Pancreas (tissue), 10 donors: ENCODE measurements at regions not wholly inside any gene's neighbourhood (a gene's known extent, or its start where the extent isn't known, plus 50 kb on each side); places are given as distances from the start of the nearest gene placed in this dataset.
"Not testable (repeated sequence)": the region's sequence is repeated elsewhere in the genome, so short reads cannot be mapped to it uniquely, and the experiment has no call there.

Experiments used
- ATAC-seq, 4 donors: fragments of 200-7000 bp; cut with Tn5 transposase; one replicate each; pipeline versions ENCODE4 v1.8.0 to v1.9.1; 2020; ENCODE audit warnings: mild to moderate bottlenecking in 4 of 4, moderate library complexity in 4 of 4
- DNase-seq, 6 donors: peaks; one replicate each; pipeline ENCODE4 v3.0.0-alpha.2; 2020
- FAIRE-seq: peaks from 2 replicates; lab custom pipeline; 2012; peaks lifted over from hg19 to GRCh38; lab: Jason Lieb, UNC
- H3K27ac ChIP-seq, 4 donors: fragments of 200-600 bp; sonication (generic); 1 replicate in 3 of 4; 2 replicates in 1 of 4; pipeline versions ENCODE4 v1.5.0 to v1.8.0; 2020
- H3K27me3 ChIP-seq, 4 donors: fragments of 200-600 bp; one replicate each; pipeline ENCODE4 v1.8.0; 2021
- H3K36me3 ChIP-seq, 3 donors: fragments of 200-600 bp; sonication (generic) in 1 of 3; one replicate each; pipeline versions ENCODE4 v1.5.0 to v1.8.0; 2020 to 2021
- H3K4me1 ChIP-seq, 3 donors: fragments of 200-600 bp; one replicate each; pipeline ENCODE4 v1.8.0; 2021
- H3K4me3 ChIP-seq, 4 donors: fragments of 200-600 bp; sonication (generic) in 2 of 4; one replicate each; pipeline versions ENCODE4 v1.5.0 to v1.8.0; 2020 to 2021
- H3K9me3 ChIP-seq, 4 donors: fragments of 200-600 bp; one replicate each; pipeline ENCODE4 v1.8.0; 2021
- WGBS, 2 donors: extraction: QIAGEN DNeasy Blood & Tissue Kit; methylation state at CpG; one replicate each; pipeline ENCODE4 v1.1.7; 2013; 5-methylcytosine and 5-hydroxymethylcytosine counted together
- intact Hi-C, 3 donors: fragments of 100-400 bp; cut with DNase I; formaldehyde crosslinking; loops; one replicate each; pipeline versions ENCODE4 v1.11.1 to v1.14.2; 2022
- TF ChIP-seq, protein P1 (sequence below), 4 donors: fragments of 200-600 bp; sonication (generic) in 3 of 4; IDR thresholded peaks; one replicate each; pipeline versions ENCODE4 v1.5.0 to v1.8.0; 2021; ENCODE audit warnings: antibody characterized with exemption in 4 of 4
- donor health status: healthy with polysubstance abuse.
- donor health status: DM: no; HTN: no; CAD: no; lungs with moderate emphysema.
- donor health status: DM: no; HTN: no; CAD: no.
- donor health status: control.
- donor health status: control.
- donor health status: Bipolar disorder and iron deficiency.
- donor health status: DM: yes; HTN: yes; CAD: no.
- donor health status: DM: no; HTN: no; CAD: no.
- donor health status: DM: no; HTN: no; CAD: no.
- donor health status: DM: yes; HTN: yes; CAD: no.

GRCh38 chr4:187679450-187679849, 316.1 kb upstream of the ZFP42 start:
- H3K36me3 ChIP-seq, result no peaks in the 10 kb centered on the region
- FAIRE-seq (no peak), ATAC-seq (no peak), DNase-seq (no peak)
- no peak overlapping the region for H3K27ac ChIP-seq
- intact Hi-C loops, result no loop called here
- TF ChIP-seq, protein P1, sequence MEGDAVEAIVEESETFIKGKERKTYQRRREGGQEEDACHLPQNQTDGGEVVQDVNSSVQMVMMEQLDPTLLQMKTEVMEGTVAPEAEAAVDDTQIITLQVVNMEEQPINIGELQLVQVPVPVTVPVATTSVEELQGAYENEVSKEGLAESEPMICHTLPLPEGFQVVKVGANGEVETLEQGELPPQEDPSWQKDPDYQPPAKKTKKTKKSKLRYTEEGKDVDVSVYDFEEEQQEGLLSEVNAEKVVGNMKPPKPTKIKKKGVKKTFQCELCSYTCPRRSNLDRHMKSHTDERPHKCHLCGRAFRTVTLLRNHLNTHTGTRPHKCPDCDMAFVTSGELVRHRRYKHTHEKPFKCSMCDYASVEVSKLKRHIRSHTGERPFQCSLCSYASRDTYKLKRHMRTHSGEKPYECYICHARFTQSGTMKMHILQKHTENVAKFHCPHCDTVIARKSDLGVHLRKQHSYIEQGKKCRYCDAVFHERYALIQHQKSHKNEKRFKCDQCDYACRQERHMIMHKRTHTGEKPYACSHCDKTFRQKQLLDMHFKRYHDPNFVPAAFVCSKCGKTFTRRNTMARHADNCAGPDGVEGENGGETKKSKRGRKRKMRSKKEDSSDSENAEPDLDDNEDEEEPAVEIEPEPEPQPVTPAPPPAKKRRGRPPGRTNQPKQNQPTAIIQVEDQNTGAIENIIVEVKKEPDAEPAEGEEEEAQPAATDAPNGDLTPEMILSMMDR (IDR thresholded peaks at IDR 0.05), result no peak
- no peaks in the 10 kb centered on the region for H3K9me3 ChIP-seq
- H3K4me1 ChIP-seq, result no peaks in the 10 kb centered on the region
- 63 to 64% methylated on average over 2 of the region's 2 CpGs for WGBS, 2 donors
- H3K27me3 ChIP-seq, result peaks cover 0 to 4% (median 0%) of the 10 kb centered on the region in 4 donors
- H3K4me3 ChIP-seq, result no peak overlapping the region

DNA sequence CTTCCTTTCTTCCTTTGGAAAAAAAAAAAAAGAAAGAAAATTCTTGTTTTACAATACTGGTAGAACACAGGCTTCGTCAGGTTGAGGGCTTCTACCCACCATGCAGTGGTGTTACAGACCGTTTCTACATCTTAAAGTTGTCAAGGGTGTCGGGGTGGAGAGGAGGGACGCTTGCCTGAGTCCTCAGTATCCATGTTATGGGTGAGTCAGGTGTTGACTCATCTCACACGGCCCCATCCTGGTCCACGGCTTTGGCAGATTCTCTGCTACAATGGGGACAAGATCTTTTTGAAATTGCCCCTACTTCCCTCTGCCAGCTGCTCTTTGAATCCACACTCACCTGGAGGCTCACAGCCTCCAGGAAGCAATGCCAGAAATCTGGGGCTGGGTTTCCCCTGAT, 310.3 kb upstream of the ZFP42 start:
- no peaks in the 10 kb centered on the region for H3K4me1 ChIP-seq
- no peak for FAIRE-seq
- 52 to 61% methylated on average over 6 of the region's 6 CpGs for WGBS, 2 donors
- ATAC-seq, result no peak
- DNase-seq, result no peak
- no peak overlapping the region for H3K27ac ChIP-seq
- no peaks in the 10 kb centered on the region for H3K9me3 ChIP-seq
- no peak overlapping the region for H3K4me3 ChIP-seq
- intact Hi-C loops, result no loop called here
- peaks cover 0 to 4% (median 0%) of the 10 kb centered on the region in 4 donors for H3K27me3 ChIP-seq
- TF ChIP-seq, protein P1 (IDR thresholded peaks at IDR 0.05), result no peak
- H3K36me3 ChIP-seq, result no peaks in the 10 kb centered on the region

GRCh38 chr4:187687697-187688096, 307.9 kb upstream of the ZFP42 start:
- ATAC-seq, result no peak
- H3K27me3 ChIP-seq, result no peaks in the 10 kb centered on the region
- no peaks in the 10 kb centered on the region for H3K36me3 ChIP-seq
- H3K9me3 ChIP-seq, result no peaks in the 10 kb centered on the region
- no peaks in the 10 kb centered on the region for H3K4me1 ChIP-seq
- intact Hi-C loops, result no loop called here
- H3K27ac ChIP-seq, result no peak overlapping the region
- DNase-seq, result no peak
- 14 to 19% methylated on average over 4 of the region's 4 CpGs for whole genome bisulfite sequencing, 2 donors
- no peak for FAIRE-seq
- no peak overlapping the region for H3K4me3 ChIP-seq
- TF ChIP-seq, protein P1 (IDR thresholded peaks at IDR 0.05), result no peak

DNA sequence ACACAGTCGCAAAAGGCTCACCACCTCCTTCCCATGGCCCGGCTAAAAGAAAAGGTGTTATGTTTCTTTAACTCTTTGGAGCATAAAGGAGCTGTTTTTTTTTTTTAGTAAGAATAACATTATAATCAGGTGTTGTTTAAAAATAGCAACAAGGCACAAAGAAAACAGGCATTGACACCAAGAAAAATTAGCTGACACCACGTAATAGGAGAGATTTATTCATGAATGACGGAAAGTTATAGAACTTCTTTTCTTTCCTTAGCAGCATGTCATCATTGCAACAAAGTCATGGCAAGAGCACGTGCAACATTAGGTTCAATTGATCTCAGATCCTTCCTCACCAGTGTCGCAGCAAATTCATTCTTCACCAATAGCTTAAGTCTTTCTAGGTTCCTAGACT, 302.9 kb upstream of the ZFP42 start:
- Histone ChIP-seq H3K4me3 (no peak overlapping the region), H3K4me1 (no peaks in the 10 kb centered on the region), H3K27me3 (no peaks in the 10 kb centered on the region), H3K9me3 (no peaks in the 10 kb centered on the region), H3K27ac (no peak overlapping the region), H3K36me3 (no peaks in the 10 kb centered on the region)
- DNase-seq (no peak), ATAC-seq (no peak), FAIRE-seq (no peak)
- 63 to 76% methylated on average over 6 of the region's 6 CpGs for WGBS, 2 donors
- intact Hi-C loops, result no loop called here
- TF ChIP-seq, protein P1 (IDR thresholded peaks at IDR 0.05), result no peak

DNA sequence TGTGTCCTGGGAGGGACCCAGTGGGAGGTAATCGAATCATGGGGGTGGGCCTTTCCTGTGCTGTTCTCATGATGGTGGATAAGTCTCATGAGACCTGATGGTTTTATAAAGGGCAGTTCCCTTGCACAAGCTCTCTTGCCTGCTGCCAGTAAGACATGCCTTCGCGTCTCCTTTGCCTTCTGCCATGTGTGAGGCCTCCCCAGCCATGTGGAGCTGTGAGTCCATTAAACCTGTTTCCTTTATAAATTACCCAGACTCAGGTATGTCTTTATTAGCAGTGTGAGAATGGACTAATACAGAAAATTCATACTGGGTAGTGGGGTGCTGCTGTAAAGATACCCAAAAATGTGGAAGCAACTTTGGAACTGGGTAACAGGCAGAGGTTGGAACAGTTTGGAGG, 300.0 kb upstream of the ZFP42 start:
- H3K27ac ChIP-seq, ATAC-seq, H3K4me1 ChIP-seq, FAIRE-seq, H3K36me3 ChIP-seq, H3K27me3 ChIP-seq, H3K4me3 ChIP-seq, DNase-seq, H3K9me3 ChIP-seq, intact Hi-C loops: not testable (repeated sequence)
- whole genome bisulfite sequencing, 2 donors, result 80 to 93% methylated on average over 3 of the region's 3 CpGs
